ENCODE measurements at regions not wholly inside any gene's neighbourhood (a gene's known extent, or its start where the extent isn't known, plus 50 kb on each side); places are given as distances from the start of the nearest gene placed in this dataset.

GRCh38 chr3:18033581-18034108 is 291.2 kb upstream of the TBC1D5 start:
- intact Hi-C loops (cut with DNase I) = no loop called here
- Histone ChIP-seq H3K4me3 (no peak overlapping the region), H3K27ac (no peak overlapping the region), H3K9me3 (no peaks in the 10 kb centered on the region), H3K4me1 (no peaks in the 10 kb centered on the region), H3K36me3 (ENCODE audit: insufficient read depth in 1 of 2, low read depth in 1 of 2) (no peaks in the 10 kb centered on the region), H3K27me3 (ENCODE audit: insufficient read depth in 3 of 3, low read length in 2 of 3) (no peaks in the 10 kb centered on the region)
- ATAC-seq (no peak), DNase-seq (no peak)
- TF ChIP-seq, protein P1, sequence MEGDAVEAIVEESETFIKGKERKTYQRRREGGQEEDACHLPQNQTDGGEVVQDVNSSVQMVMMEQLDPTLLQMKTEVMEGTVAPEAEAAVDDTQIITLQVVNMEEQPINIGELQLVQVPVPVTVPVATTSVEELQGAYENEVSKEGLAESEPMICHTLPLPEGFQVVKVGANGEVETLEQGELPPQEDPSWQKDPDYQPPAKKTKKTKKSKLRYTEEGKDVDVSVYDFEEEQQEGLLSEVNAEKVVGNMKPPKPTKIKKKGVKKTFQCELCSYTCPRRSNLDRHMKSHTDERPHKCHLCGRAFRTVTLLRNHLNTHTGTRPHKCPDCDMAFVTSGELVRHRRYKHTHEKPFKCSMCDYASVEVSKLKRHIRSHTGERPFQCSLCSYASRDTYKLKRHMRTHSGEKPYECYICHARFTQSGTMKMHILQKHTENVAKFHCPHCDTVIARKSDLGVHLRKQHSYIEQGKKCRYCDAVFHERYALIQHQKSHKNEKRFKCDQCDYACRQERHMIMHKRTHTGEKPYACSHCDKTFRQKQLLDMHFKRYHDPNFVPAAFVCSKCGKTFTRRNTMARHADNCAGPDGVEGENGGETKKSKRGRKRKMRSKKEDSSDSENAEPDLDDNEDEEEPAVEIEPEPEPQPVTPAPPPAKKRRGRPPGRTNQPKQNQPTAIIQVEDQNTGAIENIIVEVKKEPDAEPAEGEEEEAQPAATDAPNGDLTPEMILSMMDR (IDR thresholded peaks at IDR 0.05) = no peak
- 60 to 76% (median 73%) methylated on average over 3 of the region's 3 CpGs for WGBS, 3 donors

- TF ChIP-seq, protein P1 (IDR thresholded peaks at IDR 0.05) = no peak
- Histone ChIP-seq H3K4me3 (no peak overlapping the region), H3K36me3 (ENCODE audit: insufficient read depth in 1 of 2, low read depth in 1 of 2) (no peaks in the 10 kb centered on the region), H3K27me3 (ENCODE audit: insufficient read depth in 3 of 3, low read length in 2 of 3) (no peaks in the 10 kb centered on the region), H3K4me1 (no peaks in the 10 kb centered on the region), H3K27ac (no peak overlapping the region), H3K9me3 (no peaks in the 10 kb centered on the region)
- WGBS, 3 donors = 94% methylated on average over 8 of the region's 8 CpGs
- no peak for ATAC-seq
- no peak for DNase-seq
- intact Hi-C loops (cut with DNase I) = no loop called here
Observed at GRCh38 chr3:18030371-18030870, 288.0 kb upstream of the TBC1D5 start.

DNA sequence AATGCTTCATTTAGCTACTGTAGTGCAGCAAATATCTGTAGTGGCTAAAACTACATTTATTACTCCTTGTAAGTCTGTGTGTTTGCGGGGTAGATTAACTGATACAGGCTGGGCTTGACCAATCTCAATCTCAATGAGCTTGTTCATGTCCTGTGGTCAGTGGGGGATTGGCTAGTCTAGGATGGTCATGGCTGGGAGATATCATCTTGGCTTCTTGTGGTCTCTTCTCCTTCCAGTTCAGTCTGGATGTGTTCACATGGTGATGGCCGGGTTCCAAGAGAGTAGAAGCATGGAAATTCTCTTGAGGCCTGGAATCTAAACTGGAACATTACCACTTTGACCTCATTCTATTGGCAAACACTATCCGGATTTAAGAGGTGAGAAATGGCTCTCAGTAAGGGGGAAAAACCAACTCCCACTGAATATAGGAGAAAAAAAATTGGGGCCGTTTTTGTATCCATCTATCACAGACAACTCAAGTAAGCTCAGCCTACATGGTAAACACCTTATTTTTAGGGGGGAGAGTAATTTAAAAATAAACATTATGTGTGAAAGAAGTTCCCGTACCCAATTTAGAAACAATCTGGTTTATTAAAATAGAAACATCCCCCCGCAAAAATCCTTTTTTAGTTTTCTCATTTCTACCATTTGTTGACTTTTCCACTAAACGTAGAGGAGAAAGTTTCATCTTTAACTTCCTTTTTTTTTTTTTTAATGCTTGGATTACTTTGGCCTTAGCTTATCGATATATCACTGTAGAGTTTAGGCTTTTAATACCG is 284.9 kb upstream of the TBC1D5 start:
- ATAC-seq (no peak), DNase-seq (no peak)
- Histone ChIP-seq H3K36me3 (ENCODE audit: insufficient read depth in 1 of 2, low read depth in 1 of 2) (no peaks in the 10 kb centered on the region), H3K4me1 (no peaks in the 10 kb centered on the region), H3K9me3 (no peaks in the 10 kb centered on the region), H3K27me3 (ENCODE audit: insufficient read depth in 3 of 3, low read length in 2 of 3) (no peaks in the 10 kb centered on the region), H3K4me3 (no peak overlapping the region), H3K27ac (no peak overlapping the region)
- 45 to 62% (median 45%) methylated on average over 9 of the region's 9 CpGs for WGBS, 3 donors
- TF ChIP-seq, protein P1 (IDR thresholded peaks at IDR 0.05) = no peak
- intact Hi-C loops (cut with DNase I) = no loop called here

DNA sequence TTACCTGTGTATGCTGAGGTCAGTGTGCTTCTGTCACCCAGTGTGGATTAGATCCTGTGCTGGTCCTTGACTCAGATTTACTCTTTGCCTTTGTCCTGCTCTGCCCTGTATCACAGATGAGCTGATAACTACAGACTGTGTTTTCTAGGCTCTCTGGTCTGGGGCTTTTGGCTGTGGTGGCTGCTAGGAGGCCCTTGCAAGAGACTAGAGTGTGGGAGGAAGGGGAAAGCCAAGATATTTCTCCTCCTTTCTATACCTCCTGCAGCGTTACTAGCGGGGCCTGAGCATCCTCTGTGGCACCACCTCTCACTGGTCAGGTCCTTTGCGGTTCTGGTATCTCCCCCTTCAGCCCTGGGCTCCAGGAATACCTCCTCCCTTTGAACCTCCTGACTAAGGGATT is 282.3 kb upstream of the TBC1D5 start:
- Histone ChIP-seq H3K4me3 (no peak overlapping the region), H3K4me1 (no peaks in the 10 kb centered on the region), H3K36me3 (ENCODE audit: insufficient read depth in 1 of 2, low read depth in 1 of 2) (no peaks in the 10 kb centered on the region), H3K9me3 (no peaks in the 10 kb centered on the region), H3K27me3 (ENCODE audit: insufficient read depth in 3 of 3, low read length in 2 of 3) (no peaks in the 10 kb centered on the region), H3K27ac (no peak overlapping the region)
- WGBS, 3 donors = 92 to 97% (median 94%) methylated on average over 3 of the region's 3 CpGs
- no peak for DNase-seq
- TF ChIP-seq, protein P1 (IDR thresholded peaks at IDR 0.05) = no peak
- no peak for ATAC-seq
- intact Hi-C loops (cut with DNase I) = no loop called here
